ENCODE measurements at regions not wholly inside any gene's neighbourhood (a gene's known extent, or its start where the extent isn't known, plus 50 kb on each side); places are given as distances from the start of the nearest gene placed in this dataset.

DNA sequence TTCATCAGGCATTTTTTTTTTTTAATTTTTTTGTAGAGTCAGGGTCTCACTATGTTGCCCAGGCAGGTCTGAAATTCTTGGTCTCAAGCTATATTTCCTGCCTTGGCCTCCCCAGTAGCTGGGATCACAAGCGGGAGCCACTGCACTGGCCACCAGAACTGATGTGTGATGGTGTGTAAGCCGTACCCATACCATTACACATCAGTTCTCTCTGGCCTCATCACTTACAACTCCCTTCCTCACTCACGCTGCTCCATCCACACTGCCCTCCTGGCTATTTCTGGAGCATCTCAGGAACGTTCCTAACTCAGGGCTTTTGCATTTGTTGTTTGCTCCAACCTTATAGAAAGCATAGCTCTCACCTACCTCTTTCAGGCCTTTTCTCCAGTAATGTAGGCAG, 834.5 kb upstream of the ID2 start:
- TF ChIP-seq, protein P1, sequence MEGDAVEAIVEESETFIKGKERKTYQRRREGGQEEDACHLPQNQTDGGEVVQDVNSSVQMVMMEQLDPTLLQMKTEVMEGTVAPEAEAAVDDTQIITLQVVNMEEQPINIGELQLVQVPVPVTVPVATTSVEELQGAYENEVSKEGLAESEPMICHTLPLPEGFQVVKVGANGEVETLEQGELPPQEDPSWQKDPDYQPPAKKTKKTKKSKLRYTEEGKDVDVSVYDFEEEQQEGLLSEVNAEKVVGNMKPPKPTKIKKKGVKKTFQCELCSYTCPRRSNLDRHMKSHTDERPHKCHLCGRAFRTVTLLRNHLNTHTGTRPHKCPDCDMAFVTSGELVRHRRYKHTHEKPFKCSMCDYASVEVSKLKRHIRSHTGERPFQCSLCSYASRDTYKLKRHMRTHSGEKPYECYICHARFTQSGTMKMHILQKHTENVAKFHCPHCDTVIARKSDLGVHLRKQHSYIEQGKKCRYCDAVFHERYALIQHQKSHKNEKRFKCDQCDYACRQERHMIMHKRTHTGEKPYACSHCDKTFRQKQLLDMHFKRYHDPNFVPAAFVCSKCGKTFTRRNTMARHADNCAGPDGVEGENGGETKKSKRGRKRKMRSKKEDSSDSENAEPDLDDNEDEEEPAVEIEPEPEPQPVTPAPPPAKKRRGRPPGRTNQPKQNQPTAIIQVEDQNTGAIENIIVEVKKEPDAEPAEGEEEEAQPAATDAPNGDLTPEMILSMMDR (IDR thresholded peaks at IDR 0.05) = no peak
- TF ChIP-seq POLR2A (IDR thresholded peaks at IDR 0.05) = no peak
